ENCODE measurements at regions not wholly inside any gene's neighbourhood (a gene's known extent, or its start where the extent isn't known, plus 50 kb on each side); places are given as distances from the start of the nearest gene placed in this dataset.
"Not testable (repeated sequence)": the region's sequence is repeated elsewhere in the genome, so short reads cannot be mapped to it uniquely, and the experiment has no call there.

DNA sequence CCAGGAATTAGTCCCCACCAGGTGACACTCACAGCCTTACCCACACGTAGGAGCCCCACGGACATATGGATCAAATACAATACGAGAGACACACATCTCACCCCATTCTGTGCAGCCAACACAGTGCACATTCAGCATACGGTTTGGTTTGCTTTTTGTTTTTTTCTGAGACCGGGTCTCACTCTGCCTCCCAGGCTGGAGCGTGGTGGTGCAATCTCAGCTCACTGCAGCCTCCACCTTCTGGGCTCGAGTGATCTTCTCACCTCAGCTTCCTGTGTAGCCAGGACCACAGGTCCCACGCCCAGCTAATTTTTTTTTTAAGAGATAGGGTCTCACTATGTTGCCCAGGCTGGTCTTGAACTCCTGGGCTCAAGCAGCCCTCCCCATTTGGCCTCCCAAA lies 102.8 kb downstream of the POTEB start:
- DNase-seq = not testable (repeated sequence)

DNA sequence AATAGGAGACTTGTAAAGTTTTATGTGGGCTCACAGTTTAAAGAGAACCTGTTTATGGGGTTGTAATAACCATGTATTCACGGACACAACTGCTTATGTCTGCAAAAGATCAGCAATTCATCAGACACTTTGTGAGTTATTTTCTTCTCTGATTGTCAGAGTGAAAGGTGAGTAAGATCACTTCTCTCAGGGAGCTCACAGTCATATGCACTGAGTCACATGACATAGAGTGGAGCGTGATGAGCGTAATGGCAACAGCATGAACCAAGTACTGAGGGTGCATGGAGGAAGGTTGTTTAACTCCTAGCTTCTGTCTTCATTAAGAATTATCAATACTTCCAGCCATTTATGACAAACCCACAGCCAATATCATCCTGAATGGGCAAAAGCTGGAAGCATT lies 111.0 kb downstream of the POTEB start:
- DNase-seq = not testable (repeated sequence)

DNA sequence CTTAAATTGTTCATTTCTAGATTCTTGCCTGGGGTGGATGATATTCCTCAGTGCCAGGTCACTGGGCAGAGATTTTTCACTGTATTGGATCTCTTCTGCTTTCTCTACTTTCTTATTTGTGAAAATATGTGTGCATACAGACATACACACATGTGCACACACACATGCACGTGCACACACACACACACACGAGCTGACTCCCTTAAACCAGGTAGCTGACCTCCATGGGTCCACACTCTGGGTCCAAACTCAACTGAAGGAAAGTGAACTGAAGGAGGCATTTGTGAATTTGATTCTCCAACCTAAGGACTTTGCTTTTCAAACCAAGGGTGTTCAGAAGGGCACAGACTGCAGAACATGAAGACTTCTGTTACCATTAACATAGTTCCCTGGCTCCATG lies 113.8 kb downstream of the POTEB start:
- DNase-seq = not testable (repeated sequence)

- peak in 1 of 2 donors; percentile 0 for DNase-seq
These were observed 117.1 kb downstream of the POTEB start for GRCh38 chr15:21760250-21761023.

DNA sequence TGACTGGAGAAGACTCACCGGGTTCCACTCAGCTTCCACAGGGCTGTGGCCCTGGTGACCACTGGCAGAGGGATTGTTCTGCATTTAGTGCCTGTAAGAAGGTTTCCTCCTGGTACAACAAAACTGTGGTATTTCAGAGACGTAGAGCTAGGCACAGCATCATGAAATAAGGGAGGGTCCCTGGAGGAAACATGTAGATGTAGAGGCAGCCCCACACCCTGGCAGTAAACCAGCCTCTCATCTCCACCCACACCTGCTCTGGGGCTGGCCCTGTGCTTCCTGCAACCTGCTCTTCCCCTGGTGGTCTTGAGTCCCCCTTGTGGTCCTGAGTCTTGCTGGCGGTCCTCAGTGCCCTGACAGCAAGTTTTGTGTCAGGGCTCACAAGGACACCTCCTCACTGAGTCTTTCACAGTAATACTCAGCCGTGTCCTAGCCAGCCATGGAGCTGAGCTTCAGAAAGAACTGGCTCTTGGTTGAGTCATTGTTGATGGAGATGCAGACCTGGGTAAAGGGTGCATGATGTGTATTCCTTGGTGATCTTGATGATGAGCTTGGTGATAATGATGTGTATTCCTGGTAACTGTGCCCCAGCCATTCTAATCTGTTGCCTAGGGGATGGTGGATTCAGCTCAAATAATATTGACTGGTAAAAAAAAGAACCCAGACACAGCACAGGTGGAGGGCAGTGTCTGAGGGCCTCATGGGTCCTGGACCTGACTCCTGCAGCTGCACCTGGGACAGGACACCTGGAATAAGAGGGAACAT lies 118.0 kb downstream of the POTEB start:
- not testable (repeated sequence) for DNase-seq

DNA sequence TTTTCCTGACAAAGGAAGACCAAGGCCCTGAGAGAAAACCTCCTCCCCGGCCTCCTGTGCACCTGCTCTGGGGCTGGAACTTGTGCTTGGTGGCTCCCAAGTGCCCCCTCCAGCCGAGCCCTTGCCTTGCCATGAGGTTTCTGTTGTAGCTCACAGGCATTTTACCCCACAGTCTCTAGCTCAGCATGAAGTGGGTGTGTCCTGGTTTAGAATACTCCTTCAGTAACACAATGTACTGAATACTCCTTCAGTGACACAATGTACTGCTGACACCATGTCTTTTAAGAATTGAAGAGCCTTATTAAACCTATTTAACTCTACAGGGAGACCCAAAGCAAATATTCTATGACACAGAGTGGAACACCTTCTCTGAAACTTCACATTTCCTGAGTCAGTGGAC lies 123.7 kb downstream of the POTEB start:
- not testable (repeated sequence) for DNase-seq

DNA sequence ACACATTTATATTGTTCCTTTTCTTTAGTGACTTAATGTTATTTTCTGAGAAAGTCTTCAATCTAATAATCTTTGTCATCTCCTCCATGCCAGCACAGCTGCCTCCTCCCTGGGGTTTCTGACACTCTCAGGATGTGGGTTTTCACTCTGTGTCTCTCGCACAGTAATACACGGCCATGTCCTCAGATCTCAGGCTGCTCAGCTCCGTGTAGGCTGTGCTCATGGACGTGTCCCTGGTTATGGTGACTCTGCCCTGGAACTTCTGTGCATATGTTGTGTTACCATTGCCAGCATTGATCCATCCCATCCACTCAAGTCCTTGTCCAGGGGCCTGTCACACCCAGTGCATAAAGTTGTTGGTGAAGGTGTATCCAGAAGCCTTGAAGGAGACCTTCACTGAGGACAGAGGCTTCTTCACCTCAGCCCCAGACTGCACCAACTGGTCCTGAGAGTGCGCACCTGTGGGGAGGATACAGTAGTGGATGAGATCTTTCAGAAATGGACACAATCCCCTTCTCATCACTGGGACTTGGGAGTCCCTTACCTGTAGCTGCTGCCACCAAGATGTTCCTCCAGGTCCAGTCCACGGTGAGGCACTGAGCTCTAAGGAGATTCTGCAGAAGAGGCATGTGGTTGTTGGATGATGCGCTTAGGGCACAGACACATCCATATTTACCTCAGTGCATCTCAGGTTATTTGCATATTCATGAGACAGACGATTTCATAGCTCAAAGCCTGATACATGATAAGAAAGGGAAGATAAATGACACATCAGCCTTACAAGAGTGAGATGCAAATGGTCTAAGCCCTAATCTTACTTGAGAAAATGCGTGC lies 125.2 kb downstream of the POTEB start:
- DNase-seq = not testable (repeated sequence)

GRCh38 chr15:21749173-21749572 lies 128.4 kb downstream of the POTEB start:
- not testable (repeated sequence) for DNase-seq

DNA sequence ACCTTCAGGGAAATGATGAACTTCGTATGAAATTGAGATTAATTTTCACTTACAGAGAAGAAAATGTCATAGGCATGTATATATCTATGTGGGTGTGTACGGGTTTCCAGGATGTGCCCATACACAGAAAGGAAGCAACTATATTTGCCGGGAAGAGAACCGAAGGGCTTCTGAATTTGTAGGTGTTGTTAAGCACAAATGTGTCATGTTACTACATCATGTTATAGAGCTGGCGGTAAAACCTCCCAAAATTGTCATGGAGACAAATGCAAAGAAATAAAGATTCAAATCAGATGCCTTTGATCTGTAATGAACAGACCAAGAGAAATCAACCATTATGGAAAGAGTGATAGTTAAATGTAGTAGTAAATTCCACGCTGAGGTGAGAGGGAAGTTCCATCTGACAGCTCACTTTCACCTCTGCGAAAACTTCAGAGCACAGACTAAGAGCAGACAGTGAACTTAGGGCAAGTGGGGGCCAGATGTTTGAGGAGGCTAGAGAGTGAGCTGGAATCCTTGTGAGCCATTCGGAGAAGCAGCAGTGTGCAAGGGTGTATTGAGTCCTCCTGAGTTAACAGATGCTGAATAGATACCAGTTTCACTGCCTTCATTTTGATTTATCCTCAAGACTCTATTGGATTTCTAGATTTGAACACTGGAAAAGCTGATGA lies 133.2 kb downstream of the POTEB start:
- DNase-seq = not testable (repeated sequence)

DNA sequence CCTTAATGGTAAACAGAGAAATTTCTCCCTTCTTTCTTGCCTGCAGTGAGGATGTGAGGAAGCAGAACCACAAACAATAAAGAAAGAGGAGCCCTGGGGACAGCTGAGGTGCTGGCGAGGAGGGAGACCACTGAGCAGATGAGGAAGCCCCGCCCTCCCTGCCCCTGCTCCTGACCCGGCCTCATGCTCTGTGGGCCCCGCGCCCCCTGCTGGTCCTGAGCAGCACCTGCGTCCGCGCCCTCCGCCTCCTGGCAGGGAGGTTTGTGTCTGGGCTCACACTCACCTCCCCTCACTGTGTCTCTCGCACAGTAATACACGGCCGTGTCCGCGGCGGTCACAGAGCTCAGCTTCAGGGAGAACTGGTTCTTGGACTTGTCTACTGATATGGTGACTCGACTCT lies 135.5 kb downstream of the POTEB start:
- DNase-seq = not testable (repeated sequence)

GRCh38 chr15:21738003-21738402 lies 139.5 kb downstream of the POTEB start:
- not testable (repeated sequence) for DNase-seq

GRCh38 chr15:21736443-21736842 lies 141.1 kb downstream of the POTEB start:
- not testable (repeated sequence) for DNase-seq

GRCh38 chr15:21735837-21736236 lies 141.7 kb downstream of the POTEB start:
- DNase-seq = not testable (repeated sequence)

DNA sequence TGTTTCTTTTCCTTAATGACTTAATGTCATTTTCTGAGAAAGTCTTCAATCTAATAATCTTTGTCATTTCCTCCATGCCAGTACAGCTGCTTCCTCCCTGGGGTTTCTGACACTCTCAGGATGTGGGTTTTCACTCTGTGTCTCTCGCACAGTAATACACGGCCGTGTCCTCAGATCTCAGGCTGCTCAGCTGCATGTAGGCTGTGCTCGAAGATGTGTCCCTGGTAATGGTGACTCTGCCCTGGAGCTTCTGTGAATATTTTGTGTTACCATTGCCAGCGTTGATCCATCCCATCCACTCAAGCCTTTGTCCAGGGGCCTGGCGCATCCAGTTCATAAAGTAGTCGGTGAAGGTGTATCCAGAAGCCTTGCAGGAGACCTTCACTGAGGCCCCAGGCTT lies 142.2 kb downstream of the POTEB start:
- DNase-seq = not testable (repeated sequence)

GRCh38 chr15:21731496-21731895 lies 146.0 kb downstream of the POTEB start:
- not testable (repeated sequence) for DNase-seq

DNA sequence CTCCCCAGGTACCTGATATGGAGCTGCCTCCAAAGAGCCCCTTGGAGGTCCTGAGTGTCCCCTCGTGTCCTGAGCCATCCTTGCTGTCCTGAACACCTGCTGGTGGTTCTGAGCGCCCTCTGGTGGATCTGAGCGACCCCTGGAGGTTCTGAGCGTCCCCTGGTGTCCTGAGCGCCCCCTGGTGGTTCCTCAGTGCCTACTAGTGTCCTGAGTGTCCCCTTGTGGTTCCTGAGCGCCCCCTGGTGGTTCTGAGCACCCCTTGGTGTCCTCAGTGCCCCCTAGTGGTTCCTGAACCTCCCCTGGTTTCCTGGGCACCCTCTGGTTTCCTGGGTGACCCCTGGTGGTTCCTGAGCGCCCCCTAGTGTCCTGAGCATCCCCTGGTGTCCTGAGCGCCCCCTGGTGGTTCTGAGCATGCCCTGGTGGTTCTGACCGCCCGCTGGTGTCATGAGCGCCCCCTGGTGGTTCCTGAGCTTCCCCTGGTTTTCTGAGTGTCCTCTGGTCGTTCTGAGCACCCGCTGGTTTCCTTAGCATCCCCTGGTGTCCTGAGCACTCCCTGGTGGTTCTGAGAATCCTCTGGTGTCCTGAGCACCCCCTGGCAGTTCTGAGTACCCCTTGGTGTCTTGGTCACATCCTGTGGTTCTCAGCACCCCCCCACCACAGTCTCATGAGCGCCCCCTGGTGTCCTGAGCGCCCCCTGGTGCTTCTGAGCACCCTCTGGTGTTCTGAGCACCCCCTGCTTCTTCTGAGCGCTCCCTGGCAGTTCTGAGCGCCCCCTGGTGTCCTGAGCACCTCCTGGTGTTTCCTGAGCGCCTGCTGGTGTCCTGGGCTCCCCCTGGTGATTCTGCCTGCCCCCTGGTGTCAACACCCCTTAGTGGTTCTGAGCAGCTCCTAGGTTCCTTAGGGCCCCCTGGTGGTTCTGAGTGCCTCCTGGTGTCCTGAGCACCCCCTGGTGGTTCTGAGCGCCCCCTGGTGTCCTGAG lies 146.8 kb downstream of the POTEB start:
- DNase-seq = not testable (repeated sequence)

- DNase-seq = not testable (repeated sequence)
These were observed 152.5 kb downstream of the POTEB start for GRCh38 chr15:21724988-21725387.

DNA sequence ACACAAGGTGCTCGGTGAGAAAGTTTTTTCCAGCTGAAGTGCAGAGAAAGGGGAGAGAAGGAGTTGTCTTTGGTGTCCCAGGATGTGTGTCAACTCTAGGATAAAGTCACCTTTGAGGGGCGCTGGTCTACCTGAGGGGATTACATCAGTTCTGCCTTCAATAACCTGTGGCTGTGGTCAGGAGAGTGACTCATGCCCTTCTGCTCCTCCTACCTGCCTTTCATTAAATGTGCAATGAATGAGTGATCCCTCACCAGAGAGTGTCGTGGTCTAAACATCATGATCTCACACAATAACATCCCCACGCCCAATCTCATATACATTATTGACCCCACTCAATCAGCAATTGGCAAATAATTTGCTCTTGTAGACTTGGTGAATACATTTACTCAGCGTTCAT lies 156.4 kb downstream of the POTEB start:
- DNase-seq = not testable (repeated sequence)

DNA sequence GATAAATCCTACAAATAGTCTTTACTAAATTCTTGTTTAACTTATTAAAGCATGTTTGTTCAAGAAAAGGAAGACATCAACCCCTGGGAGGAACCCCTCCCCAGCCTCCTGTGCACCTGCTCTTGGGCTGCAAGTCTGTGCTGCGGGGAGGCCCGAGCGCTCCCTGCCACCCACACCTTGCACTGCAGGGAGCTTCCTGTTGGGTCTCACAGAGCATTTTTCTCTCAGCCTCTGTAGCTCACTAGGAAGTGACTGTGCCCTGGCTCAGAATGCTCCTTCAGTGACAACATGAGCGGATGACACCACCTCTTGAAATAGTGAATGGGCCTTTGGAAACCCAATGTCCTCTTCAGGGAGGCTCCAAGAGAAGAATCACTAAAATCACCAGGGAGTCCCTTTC lies 158.8 kb downstream of the POTEB start:
- not testable (repeated sequence) for DNase-seq

DNA sequence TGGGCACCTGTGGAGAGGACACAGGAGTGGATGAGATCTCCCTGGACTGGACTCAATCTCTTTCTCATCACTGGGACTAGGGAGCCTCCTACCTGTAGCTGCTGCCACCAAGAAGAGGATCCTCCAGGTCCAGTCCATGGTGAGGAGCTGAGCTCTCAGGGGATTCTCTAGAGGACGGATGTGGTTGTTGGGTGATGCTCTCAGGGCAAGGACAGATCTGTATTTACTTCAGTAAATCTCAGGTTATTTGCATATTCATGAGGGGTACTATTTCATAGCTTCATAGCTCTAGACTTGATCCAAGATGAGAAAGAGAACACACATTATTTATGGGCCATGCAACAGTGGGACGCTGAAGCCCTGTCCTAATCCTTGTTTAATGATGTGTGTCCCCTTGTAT lies 159.4 kb downstream of the POTEB start:
- not testable (repeated sequence) for DNase-seq

DNA sequence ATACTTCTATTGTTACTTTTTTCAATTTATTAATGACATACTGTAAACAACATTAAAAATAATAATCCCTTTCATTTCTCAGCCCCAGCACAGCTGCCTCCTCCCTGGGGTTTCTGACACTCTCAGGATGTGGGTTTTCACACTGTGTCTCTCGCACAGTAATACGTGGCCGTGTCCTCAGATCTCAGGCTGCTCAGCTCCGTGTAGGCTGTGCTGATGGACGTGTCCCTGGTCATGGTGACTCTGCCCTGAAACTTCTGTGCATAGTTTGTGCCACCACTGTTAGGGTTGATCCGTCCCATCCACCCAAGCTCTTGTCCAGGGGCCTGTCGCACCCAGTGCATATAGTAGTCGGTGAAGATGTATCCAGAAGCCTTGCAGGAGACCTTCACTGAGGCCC lies 159.9 kb downstream of the POTEB start:
- not testable (repeated sequence) for DNase-seq
